GM12878 (cell line): ENCODE measurements at regions not wholly inside any gene's neighbourhood (a gene's known extent, or its start where the extent isn't known, plus 50 kb on each side); places are given as distances from the start of the nearest gene placed in this dataset.

Experiments
- ATAC-seq: fragments of 200-7000 bp; cut with Tn5 transposase; 3 replicates; pipeline ENCODE4 v1.9.1; 2020; ENCODE audit warnings: mild to moderate bottlenecking, moderate library complexity
- BruUV-seq: library from RNA; stranded (reverse); fragments of 400-500 nt; replicated peaks from 2 replicates; lab custom pipeline; 2021; lab: Mats Ljungman, UMichigan
- CTCF ChIA-PET: fragments of 300-600 bp; sonication (Branson Sonifier 250); formaldehyde crosslinking; extraction: SDS; loops from one replicate; lab custom pipeline; 2021; ENCODE audit warnings: inconsistent platforms; lab: Yijun Ruan, JAX
- POLR2A ChIA-PET: fragments of 350-600 bp; formaldehyde crosslinking; extraction: SDS; loops from one replicate; lab custom pipeline; 2021; ENCODE audit warnings: inconsistent platforms; lab: Charles Lee
- RAD21 ChIA-PET: fragments of 300-600 bp; sonication (Branson Sonifier 250); formaldehyde crosslinking; loops from one replicate; lab custom pipeline; 2023; ENCODE audit warnings: antibody characterized with exemption; ENCODE audit not compliant: unreplicated experiment; lab: Charles Lee
- SMC1A ChIA-PET: fragments of 300-600 bp; sonication (Branson Sonifier 250); formaldehyde crosslinking; loops from one replicate; lab custom pipeline; 2023; ENCODE audit not compliant: unreplicated experiment, uncharacterized antibody; lab: Charles Lee
- DNase-seq: peaks from one replicate; pipeline ENCODE4 v3.0.0-alpha.2; 2011; ENCODE audit warnings: low read depth, low spot score
- FAIRE-seq: peaks from 3 replicates; lab custom pipeline; 2011; peaks lifted over from hg19 to GRCh38; lab: Jason Lieb, UNC
- H2AFZ ChIP-seq: 2 replicates; pipeline ENCODE4 v1.6.0; 2011; ENCODE audit warnings: low read depth, low read length, control low read depth; ENCODE audit not compliant: control insufficient read depth
- H3K27ac ChIP-seq: 2 replicates; pipeline ENCODE4 v1.5.1; 2011; ENCODE audit warnings: control low read depth; ENCODE audit not compliant: control insufficient read depth, insufficient read depth
- H3K27me3 ChIP-seq, 2 experiments: replicated peaks in 1 of 2; 2 replicates each; pipeline versions ENCODE4 v1.6.0 to v1.6.1; 2011; ENCODE audit warnings: low read length in 1 of 2; ENCODE audit not compliant: control insufficient read depth in 2 of 2, insufficient read depth in 2 of 2
- H3K36me3 ChIP-seq, 2 experiments: 2 replicates each; pipeline ENCODE4 v1.5.1; 2011; ENCODE audit warnings: low read length in 1 of 2; ENCODE audit not compliant: control insufficient read depth in 2 of 2, insufficient read depth in 2 of 2
- H3K4me1 ChIP-seq: 2 replicates; pipeline ENCODE4 v1.6.1; 2011; ENCODE audit warnings: mild to moderate bottlenecking, low read length, moderate library complexity, mixed read lengths; ENCODE audit not compliant: control insufficient read depth, insufficient read depth
- H3K4me2 ChIP-seq: 2 replicates; pipeline ENCODE4 v1.6.0; 2011; ENCODE audit warnings: control low read depth; ENCODE audit not compliant: control insufficient read depth, insufficient read depth
- H3K4me3 ChIP-seq: fragments of 200-600 bp; sonication (generic); 2 replicates; pipeline ENCODE4 v1.5.1; 2016
- H3K79me2 ChIP-seq: 2 replicates; pipeline ENCODE4 v1.6.0; 2011; ENCODE audit warnings: low read length; ENCODE audit not compliant: control insufficient read depth, insufficient read depth
- H3K9ac ChIP-seq: 2 replicates; pipeline ENCODE4 v1.8.0; 2011; ENCODE audit warnings: low read length, control low read depth, mixed read lengths; ENCODE audit not compliant: control insufficient read depth, insufficient read depth
- H3K9me3 ChIP-seq: replicated peaks from 3 replicates; pipeline ENCODE4 v1.5.1; 2011; ENCODE audit warnings: mild to moderate bottlenecking, low read length; ENCODE audit not compliant: control insufficient read depth, insufficient read depth
- H4K20me1 ChIP-seq: 2 replicates; pipeline ENCODE4 v1.6.0; 2011; ENCODE audit not compliant: control insufficient read depth, insufficient read depth
- BHLHE40 ChIP-seq, 2 experiments: fragments of 450-650 bp in 1 of 2; IDR thresholded peaks; 2 replicates each; pipeline ENCODE4 v1.6.1; 2011 to 2017; ENCODE audit warnings: low read depth in 2 of 2, borderline replicate concordance in 1 of 2, improper control_type of control experiment in 1 of 2, low read length in 1 of 2, mild to moderate bottlenecking in 1 of 2
- CBX5 ChIP-seq: sonication (generic); IDR thresholded peaks from 2 replicates; pipeline ENCODE4 v1.6.1; 2016; ENCODE audit warnings: low read depth, moderate library complexity, mild to moderate bottlenecking, inconsistent platforms
- FOS ChIP-seq: IDR thresholded peaks from 3 replicates; pipeline ENCODE4 v1.6.1; 2011; ENCODE audit warnings: borderline replicate concordance; ENCODE audit not compliant: insufficient read length; ENCODE audit errors: extremely low read depth
- HDAC2 ChIP-seq: fragments of 200-600 bp; sonication (generic); IDR thresholded peaks from 2 replicates; pipeline ENCODE4 v1.6.1; 2017
- HDGF ChIP-seq: fragments of 450-650 bp; IDR thresholded peaks from 2 replicates; pipeline ENCODE4 v1.6.1; 2016; ENCODE audit warnings: antibody characterized with exemption
- IRF4 ChIP-seq: IDR thresholded peaks from 2 replicates; pipeline ENCODE4 v1.6.1; 2011; ENCODE audit warnings: low read depth, low read length
- JUNB ChIP-seq: IDR thresholded peaks from 2 replicates; pipeline ENCODE4 v1.6.1; 2016; ENCODE audit warnings: antibody characterized with exemption, mild to moderate bottlenecking
- MYC ChIP-seq: IDR thresholded peaks from 2 replicates; pipeline ENCODE4 v1.6.1; 2011; ENCODE audit warnings: mild to moderate bottlenecking, low read length, moderate library complexity, inconsistent platforms; ENCODE audit not compliant: insufficient read depth, insufficient replicate concordance, insufficient read length, severe bottlenecking
- NBN ChIP-seq: fragments of 450-650 bp; IDR thresholded peaks from 2 replicates; pipeline ENCODE4 v1.6.1; 2016
- PAX5 ChIP-seq: IDR thresholded peaks from 2 replicates; pipeline ENCODE4 v1.6.1; 2011; ENCODE audit warnings: low read depth, low read length, borderline replicate concordance
- SMC3 ChIP-seq: IDR thresholded peaks from 2 replicates; pipeline ENCODE4 v1.6.1; 2011; ENCODE audit warnings: low read length, improper control_type of control experiment, borderline replicate concordance
- TARDBP ChIP-seq: IDR thresholded peaks from 2 replicates; pipeline ENCODE4 v1.6.1; 2016; ENCODE audit warnings: borderline replicate concordance
- WGBS: methylation state at CpG from one replicate; pipeline ENCODE4 v1.1.6; 2016; ENCODE audit warnings: low lambda C conversion rate; ENCODE audit not compliant: insufficient replicate concordance, insufficient coverage; ENCODE audit errors: missing lambda C conversion rate; 5-methylcytosine and 5-hydroxymethylcytosine counted together
- in situ Hi-C: fragments of 300-500 bp; cut with MboI; formaldehyde crosslinking; loops from 9 replicates; pipeline ENCODE4 v1.14.3; 2018; ENCODE audit warnings: mixed read lengths
- intact Hi-C: fragments of 100-400 bp; cut with micrococcal nuclease; formaldehyde crosslinking; loops from one replicate; pipeline ENCODE4 v1.14.2; 2022; ENCODE audit not compliant: unreplicated experiment
- TF ChIP-seq, protein P1 (sequence below): IDR thresholded peaks from 2 replicates; pipeline ENCODE4 v1.6.1; 2011; ENCODE audit warnings: mild to moderate bottlenecking, low read depth, low read length, moderate library complexity; ENCODE audit not compliant: insufficient replicate concordance
- TF ChIP-seq, protein P2 (sequence below): fragments of 450-650 bp; IDR thresholded peaks from 2 replicates; pipeline ENCODE4 v1.6.1; 2016; ENCODE audit warnings: mild to moderate bottlenecking
- TF ChIP-seq, protein P3 (sequence below): IDR thresholded peaks from 2 replicates; pipeline ENCODE4 v1.6.1; 2012; ENCODE audit warnings: mild to moderate bottlenecking, low read depth, low read length
- TF ChIP-seq, protein P4 (sequence below): fragments of 450-650 bp; formaldehyde crosslinking; IDR thresholded peaks from 2 replicates; pipeline ENCODE4 v1.4.0; 2022; ENCODE audit warnings: mild to moderate bottlenecking, moderate library complexity

DNA sequence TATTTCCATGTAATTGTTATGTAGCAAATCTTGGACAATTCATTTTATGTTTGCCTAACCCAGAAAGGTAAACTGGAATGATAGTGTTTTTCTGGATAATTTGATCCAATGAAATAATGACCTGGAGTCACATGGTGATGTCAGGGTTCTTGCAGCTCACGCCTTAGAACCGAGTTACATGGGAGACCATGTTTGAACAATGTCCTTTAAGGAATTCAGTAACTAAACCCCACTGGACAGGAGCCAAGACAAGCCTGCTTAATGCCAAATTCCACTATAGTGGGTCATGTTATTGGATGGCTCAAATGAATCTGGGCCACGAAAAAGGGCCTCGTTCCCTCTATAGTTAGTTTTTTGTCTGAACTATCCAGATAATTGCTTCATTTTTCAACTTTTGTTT lies 255.8 kb upstream of the HMGA2 start:
- SMC1A ChIA-PET, result interaction anchor here (1.3 kb wide), 1 partner anchor 12 kb away, joined by 4 read pairs; no protein-coding TSS in a partner anchor
- TF ChIP-seq JUNB, result no peak
- TF ChIP-seq HDAC2, result no peak
- TF ChIP-seq CBX5, result no peak
- TF ChIP-seq BHLHE40 (IDR thresholded peaks at IDR 0.05; ENCODE audit: borderline replicate concordance in 1 of 2, low read depth in 2 of 2, low read length in 1 of 2), result no peak
- no peak for TF ChIP-seq NBN
- TF ChIP-seq HDGF, result no peak
- no peak for TF ChIP-seq PAX5
- TF ChIP-seq SMC3, result no peak
- TF ChIP-seq, protein P1, sequence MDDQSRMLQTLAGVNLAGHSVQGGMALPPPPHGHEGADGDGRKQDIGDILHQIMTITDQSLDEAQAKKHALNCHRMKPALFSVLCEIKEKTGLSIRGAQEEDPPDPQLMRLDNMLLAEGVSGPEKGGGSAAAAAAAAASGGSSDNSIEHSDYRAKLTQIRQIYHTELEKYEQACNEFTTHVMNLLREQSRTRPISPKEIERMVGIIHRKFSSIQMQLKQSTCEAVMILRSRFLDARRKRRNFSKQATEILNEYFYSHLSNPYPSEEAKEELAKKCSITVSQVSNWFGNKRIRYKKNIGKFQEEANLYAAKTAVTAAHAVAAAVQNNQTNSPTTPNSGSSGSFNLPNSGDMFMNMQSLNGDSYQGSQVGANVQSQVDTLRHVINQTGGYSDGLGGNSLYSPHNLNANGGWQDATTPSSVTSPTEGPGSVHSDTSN, result no peak
- TF ChIP-seq FOS, result no peak
- no peak for TF ChIP-seq IRF4
- TF ChIP-seq, protein P2, sequence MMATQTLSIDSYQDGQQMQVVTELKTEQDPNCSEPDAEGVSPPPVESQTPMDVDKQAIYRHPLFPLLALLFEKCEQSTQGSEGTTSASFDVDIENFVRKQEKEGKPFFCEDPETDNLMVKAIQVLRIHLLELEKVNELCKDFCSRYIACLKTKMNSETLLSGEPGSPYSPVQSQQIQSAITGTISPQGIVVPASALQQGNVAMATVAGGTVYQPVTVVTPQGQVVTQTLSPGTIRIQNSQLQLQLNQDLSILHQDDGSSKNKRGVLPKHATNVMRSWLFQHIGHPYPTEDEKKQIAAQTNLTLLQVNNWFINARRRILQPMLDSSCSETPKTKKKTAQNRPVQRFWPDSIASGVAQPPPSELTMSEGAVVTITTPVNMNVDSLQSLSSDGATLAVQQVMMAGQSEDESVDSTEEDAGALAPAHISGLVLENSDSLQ, result no peak
- no peak for TF ChIP-seq MYC
- TF ChIP-seq, protein P3, sequence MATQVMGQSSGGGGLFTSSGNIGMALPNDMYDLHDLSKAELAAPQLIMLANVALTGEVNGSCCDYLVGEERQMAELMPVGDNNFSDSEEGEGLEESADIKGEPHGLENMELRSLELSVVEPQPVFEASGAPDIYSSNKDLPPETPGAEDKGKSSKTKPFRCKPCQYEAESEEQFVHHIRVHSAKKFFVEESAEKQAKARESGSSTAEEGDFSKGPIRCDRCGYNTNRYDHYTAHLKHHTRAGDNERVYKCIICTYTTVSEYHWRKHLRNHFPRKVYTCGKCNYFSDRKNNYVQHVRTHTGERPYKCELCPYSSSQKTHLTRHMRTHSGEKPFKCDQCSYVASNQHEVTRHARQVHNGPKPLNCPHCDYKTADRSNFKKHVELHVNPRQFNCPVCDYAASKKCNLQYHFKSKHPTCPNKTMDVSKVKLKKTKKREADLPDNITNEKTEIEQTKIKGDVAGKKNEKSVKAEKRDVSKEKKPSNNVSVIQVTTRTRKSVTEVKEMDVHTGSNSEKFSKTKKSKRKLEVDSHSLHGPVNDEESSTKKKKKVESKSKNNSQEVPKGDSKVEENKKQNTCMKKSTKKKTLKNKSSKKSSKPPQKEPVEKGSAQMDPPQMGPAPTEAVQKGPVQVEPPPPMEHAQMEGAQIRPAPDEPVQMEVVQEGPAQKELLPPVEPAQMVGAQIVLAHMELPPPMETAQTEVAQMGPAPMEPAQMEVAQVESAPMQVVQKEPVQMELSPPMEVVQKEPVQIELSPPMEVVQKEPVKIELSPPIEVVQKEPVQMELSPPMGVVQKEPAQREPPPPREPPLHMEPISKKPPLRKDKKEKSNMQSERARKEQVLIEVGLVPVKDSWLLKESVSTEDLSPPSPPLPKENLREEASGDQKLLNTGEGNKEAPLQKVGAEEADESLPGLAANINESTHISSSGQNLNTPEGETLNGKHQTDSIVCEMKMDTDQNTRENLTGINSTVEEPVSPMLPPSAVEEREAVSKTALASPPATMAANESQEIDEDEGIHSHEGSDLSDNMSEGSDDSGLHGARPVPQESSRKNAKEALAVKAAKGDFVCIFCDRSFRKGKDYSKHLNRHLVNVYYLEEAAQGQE, result no peak
- TF ChIP-seq TARDBP, result no peak
- TF ChIP-seq, protein P4, sequence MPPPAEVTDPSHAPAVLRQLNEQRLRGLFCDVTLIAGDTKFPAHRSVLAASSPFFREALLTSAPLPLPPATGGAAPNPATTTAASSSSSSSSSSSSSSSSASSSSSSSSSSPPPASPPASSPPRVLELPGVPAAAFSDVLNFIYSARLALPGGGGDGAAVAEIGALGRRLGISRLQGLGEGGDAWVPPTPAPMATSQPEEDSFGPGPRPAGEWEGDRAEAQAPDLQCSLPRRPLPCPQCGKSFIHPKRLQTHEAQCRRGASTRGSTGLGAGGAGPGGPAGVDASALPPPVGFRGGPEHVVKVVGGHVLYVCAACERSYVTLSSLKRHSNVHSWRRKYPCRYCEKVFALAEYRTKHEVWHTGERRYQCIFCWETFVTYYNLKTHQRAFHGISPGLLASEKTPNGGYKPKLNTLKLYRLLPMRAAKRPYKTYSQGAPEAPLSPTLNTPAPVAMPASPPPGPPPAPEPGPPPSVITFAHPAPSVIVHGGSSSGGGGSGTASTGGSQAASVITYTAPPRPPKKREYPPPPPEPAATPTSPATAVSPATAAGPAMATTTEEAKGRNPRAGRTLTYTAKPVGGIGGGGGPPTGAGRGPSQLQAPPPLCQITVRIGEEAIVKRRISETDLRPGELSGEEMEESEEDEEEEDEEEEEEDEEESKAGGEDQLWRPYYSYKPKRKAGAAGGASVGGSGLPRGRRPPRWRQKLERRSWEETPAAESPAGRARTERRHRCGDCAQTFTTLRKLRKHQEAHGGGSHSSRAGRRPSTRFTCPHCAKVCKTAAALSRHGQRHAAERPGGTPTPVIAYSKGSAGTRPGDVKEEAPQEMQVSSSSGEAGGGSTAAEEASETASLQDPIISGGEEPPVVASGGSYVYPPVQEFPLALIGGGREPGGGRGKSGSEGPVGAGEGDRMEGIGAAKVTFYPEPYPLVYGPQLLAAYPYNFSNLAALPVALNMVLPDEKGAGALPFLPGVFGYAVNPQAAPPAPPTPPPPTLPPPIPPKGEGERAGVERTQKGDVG, result no peak
- 24% methylated on average over 4 of the region's 4 CpGs for WGBS
- POLR2A ChIA-PET, result no interaction called here
- Histone ChIP-seq H3K4me3 (no peak overlapping the region), H3K9ac (no peak overlapping the region), H3K9me3 (no peaks in the 10 kb centered on the region), H3K4me1 (no peaks in the 10 kb centered on the region), H2AFZ (no peak overlapping the region), H3K79me2 (no peaks in the 10 kb centered on the region), H4K20me1 (no peaks in the 10 kb centered on the region), H3K36me3 (no peaks in the 10 kb centered on the region), H3K27me3 (peaks cover 0 to 2% of the 10 kb centered on the region in 2 experiments; a peak in 1 of 4 replicates), H3K27ac (no peak overlapping the region), H3K4me2 (no peak overlapping the region)
- FAIRE-seq (no peak), ATAC-seq (no peak), DNase-seq (no peak)
- RAD21 ChIA-PET, result no interaction called here
- intact Hi-C loops (no loop called here), in situ Hi-C loops (no loop called here)
- CTCF ChIA-PET, result no interaction called here
- no TSS peak for BruUV-seq
